Raji (cell line): ENCODE measurements at regions not wholly inside any gene's neighbourhood (a gene's known extent, or its start where the extent isn't known, plus 50 kb on each side); places are given as distances from the start of the nearest gene placed in this dataset.

Source experiments
- POLR2A ChIP-seq: IDR thresholded peaks from 2 replicates; pipeline ENCODE4 v1.6.1; 2011; ENCODE audit warnings: low read depth, low read length, control low read depth; ENCODE audit not compliant: insufficient read depth

- no peak for TF ChIP-seq POLR2A
Observed at GRCh38 chr13:56755181-56755935, 385.4 kb upstream of the PRR20A start.

- no peak for TF ChIP-seq POLR2A
Observed at GRCh38 chr13:56773148-56773547, 367.6 kb upstream of the PRR20A start.

- TF ChIP-seq POLR2A = no peak
Observed at GRCh38 chr13:56789527-56789926, 351.2 kb upstream of the PRR20A start.

GRCh38 chr13:56837161-56837560 lies 303.6 kb upstream of the PRR20A start:
- TF ChIP-seq POLR2A = no peak

GRCh38 chr13:56850852-56851251 lies 289.9 kb upstream of the PRR20A start:
- no peak for TF ChIP-seq POLR2A

GRCh38 chr13:56861476-56861875 lies 279.2 kb upstream of the PRR20A start:
- no peak for TF ChIP-seq POLR2A

- no peak for TF ChIP-seq POLR2A
Observed at GRCh38 chr13:56864451-56864850, 276.3 kb upstream of the PRR20A start.

- no peak for TF ChIP-seq POLR2A
Observed at GRCh38 chr13:56865416-56865815, 275.3 kb upstream of the PRR20A start.

- TF ChIP-seq POLR2A = no peak
Observed at GRCh38 chr13:56869671-56870070, 271.0 kb upstream of the PRR20A start.

- no peak for TF ChIP-seq POLR2A
Observed at GRCh38 chr13:56886398-56886797, 254.3 kb upstream of the PRR20A start.

GRCh38 chr13:56888455-56888854 lies 252.3 kb upstream of the PRR20A start:
- no peak for TF ChIP-seq POLR2A

GRCh38 chr13:56893843-56894242 lies 246.9 kb upstream of the PRR20A start:
- no peak for TF ChIP-seq POLR2A

GRCh38 chr13:56900549-56901279 lies 240.0 kb upstream of the PRR20A start:
- no peak for TF ChIP-seq POLR2A

GRCh38 chr13:56902276-56902675 lies 238.4 kb upstream of the PRR20A start:
- TF ChIP-seq POLR2A = no peak

- TF ChIP-seq POLR2A = no peak
Observed at GRCh38 chr13:56903710-56904282, 236.9 kb upstream of the PRR20A start.

- TF ChIP-seq POLR2A = no peak
Observed at GRCh38 chr13:56906909-56907308, 233.8 kb upstream of the PRR20A start.
